GM21825 (cell line): ENCODE measurements at regions not wholly inside any gene's neighbourhood (a gene's known extent, or its start where the extent isn't known, plus 50 kb on each side); places are given as distances from the start of the nearest gene placed in this dataset.

Source experiments
- ATAC-seq: cut with Tn5 transposase; IDR thresholded peaks from one replicate; pipeline ENCODE4 v1.9.1; 2021; ENCODE audit warnings: mild to moderate bottlenecking, moderate library complexity; ENCODE audit not compliant: unreplicated experiment

GRCh38 chr6:95240514-95240913, 336.8 kb upstream of the MANEA start:
- no peak for ATAC-seq

DNA sequence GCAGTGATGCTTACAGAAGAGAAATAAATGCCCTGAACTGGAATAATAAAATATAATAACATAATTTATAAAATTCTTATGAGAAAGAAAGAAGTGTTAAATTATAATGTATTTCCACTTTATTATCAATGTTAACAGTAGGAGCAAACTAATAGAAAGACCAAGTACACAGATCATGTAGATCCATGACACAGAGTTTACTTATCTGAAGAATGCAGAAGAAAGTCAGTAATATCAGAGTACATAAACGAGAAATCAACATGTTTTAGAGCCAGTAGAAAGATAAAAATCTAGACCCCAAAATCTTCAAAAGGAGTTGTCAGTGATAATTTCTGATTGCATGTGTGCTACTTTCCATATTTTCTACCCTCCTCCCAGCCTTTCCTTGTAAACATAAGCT, 334.8 kb upstream of the MANEA start:
- ATAC-seq = no peak

- no peak for ATAC-seq
Observed at GRCh38 chr6:95243053-95243452, 334.3 kb upstream of the MANEA start.

DNA sequence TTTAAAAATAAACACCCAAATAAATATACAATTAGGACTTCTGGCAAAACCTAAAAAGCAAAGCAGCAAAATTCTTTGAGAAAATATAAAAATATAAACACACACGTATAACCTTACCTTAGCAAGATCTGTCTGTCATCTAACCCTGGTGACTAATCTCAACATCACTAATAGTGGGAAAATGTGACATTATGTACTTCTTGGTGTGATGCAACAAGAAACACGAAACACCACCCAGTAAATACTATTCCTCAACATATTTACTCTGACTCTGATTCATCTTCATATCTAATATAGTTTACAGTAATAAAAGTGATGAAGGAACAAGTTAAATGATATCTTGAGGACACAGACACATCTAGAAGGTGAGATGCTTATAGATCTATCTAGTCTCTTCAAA, 332.6 kb upstream of the MANEA start:
- ATAC-seq = no peak

DNA sequence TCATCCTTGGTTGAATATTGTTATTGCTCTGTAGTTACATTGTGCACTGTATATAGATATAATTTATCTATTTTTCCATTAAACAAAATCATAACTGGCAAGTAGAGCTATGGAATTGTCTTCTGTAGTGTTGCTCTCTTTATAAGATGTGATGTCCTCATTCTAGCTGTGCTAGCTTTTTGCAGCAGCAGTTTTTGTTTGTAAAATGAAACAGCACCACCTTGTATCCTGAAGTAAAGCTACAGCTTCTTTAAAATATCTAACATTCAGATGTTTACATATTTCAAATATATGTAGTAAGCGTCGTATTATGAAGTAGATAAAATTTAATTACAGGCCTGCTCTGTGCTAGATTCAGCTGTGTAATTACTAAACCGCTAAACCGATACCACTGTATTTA, 328.8 kb upstream of the MANEA start:
- no peak for ATAC-seq

DNA sequence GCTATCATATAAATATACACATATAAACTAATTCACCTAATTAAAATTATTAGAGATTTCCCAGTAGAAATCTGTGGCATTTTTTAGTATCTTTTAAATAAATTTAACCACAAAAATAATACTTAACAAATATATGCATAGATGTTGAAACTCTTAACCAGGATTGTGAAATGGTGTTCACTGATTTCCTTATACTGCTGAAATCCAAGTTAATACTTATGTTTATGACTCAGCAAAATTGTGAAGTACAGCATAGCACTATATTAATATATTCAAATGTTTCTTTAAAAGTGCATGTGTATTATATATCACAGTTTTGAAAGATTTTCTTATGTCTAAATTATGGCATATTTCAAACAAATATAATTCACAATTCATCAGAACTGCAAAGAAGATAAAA, 328.2 kb upstream of the MANEA start:
- no peak for ATAC-seq

GRCh38 chr6:95249661-95250060, 327.7 kb upstream of the MANEA start:
- no peak for ATAC-seq

DNA sequence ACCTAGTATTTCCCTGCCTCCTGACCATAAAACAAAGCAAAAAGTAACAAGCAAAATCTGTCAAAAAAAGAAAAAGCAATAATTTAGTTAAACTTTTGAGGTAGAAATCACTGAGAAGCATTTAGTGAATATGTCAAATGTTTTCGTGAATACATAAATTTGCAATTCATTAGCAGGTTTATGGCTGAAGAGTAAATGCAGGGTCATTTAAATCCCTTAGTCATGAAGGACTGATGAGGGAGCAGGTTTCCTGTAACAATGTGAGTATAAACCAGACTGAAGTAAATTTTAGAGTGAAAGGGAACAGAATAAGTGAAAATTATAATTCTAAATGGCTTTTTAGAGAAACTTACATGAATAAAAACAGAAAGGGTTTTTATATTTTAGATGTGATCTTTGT, 313.5 kb upstream of the MANEA start:
- ATAC-seq = no peak

- no peak for ATAC-seq
Observed at GRCh38 chr6:95266537-95267258, 310.6 kb upstream of the MANEA start.

DNA sequence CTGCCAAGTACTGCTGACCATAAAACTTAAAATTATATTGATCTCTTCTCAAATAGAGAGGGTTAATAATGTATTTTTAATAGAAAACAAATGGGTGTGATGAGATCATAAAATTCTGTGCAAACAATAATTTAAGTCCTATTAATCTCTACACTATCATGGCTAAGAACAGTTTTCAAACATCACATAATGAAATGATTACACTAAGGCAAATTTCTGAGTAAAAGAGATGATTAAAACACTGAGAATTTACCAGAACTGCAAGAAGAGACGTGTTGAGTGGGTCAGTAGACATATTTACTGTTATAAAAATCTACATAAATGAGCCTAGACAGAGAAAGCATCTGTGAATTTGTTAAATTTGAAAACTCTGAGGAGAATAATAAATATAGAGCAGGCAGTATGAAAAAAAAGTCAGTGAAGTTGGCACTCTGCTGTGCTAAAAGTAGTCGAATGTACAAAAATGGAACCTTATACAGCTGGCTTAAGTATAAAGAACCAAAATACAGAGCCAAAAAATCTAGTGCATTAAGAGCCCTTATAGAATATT, 302.6 kb upstream of the MANEA start:
- no peak for ATAC-seq

DNA sequence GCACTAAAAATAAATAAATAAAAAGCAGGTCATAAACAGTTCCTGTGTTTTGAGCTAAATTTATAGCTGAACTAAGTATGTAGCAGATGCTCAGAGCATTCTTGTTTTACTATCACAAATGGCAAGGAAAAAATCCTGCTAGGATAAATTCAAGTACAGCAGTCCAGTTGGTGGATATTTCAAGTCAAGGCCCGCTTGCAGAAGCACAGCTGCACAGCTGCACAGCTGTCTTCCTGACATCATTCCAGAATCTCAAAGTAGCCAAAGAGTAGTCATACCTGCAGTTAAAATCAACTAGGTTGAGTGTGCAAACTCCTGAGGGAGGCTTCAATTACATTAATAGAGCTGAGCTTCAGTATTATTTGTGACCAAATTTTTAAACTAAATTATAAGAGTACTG, 297.7 kb upstream of the MANEA start:
- no peak for ATAC-seq

GRCh38 chr6:95280686-95281273, 296.6 kb upstream of the MANEA start:
- ATAC-seq = no peak

GRCh38 chr6:95285881-95286280, 291.5 kb upstream of the MANEA start:
- no peak for ATAC-seq

DNA sequence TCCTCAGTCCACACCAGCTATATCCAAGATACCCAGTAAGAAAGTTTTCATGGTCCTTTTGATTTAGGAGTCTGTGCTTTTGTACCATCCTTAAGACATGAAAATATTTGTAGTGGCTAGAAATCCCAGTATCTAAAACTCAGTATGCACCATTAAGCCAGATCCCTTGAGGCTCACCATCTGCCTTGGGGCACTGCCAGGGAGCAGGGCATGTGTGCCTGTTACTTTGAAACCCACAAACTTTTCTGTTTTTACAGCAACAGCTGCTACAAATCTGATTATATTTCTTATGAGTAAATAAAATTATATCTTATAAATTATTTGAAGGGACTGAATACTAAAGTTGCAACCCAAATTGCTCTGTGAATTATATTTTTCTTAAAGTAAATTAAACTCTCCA, 290.5 kb upstream of the MANEA start:
- no peak for ATAC-seq

DNA sequence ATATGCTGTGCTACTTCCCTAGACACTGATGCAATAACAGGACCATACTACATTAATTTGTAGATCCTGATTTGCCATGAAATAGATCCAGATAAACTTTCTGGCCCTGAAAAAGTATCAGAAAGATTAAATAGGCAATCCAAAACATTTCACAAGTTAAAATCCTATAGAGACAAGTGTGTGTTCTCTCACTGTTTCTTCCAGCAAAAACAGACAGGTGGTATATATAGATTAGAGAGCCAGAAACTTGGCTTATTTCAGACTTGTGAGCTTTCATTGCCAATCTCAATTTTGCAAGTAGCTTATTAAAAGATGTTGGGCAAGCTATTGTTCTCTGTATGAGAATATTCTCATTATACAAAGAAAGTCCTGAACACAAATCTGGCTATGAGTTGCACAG, 289.1 kb upstream of the MANEA start:
- no peak for ATAC-seq

GRCh38 chr6:95292011-95292410, 285.3 kb upstream of the MANEA start:
- ATAC-seq = no peak

GRCh38 chr6:95293257-95293656, 284.1 kb upstream of the MANEA start:
- no peak for ATAC-seq

DNA sequence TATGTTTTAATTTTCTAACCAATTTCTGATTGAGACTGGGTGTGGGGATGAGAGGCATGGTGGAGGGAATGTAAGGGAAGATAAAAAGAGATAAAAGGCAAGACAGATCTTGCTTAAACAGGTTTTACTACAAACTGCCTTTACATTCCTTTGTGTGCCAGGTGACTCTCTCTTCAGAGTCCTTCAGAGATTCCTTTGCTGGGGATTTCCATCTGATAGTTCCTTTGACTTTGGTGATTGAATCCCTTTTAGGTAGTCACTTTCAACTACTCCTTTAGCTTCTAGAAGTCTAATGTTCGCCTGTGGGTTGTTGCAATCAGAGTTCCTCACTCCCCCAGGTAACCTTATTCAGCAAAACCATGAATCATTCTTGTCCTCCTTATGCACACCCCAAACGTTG, 283.3 kb upstream of the MANEA start:
- ATAC-seq = no peak

DNA sequence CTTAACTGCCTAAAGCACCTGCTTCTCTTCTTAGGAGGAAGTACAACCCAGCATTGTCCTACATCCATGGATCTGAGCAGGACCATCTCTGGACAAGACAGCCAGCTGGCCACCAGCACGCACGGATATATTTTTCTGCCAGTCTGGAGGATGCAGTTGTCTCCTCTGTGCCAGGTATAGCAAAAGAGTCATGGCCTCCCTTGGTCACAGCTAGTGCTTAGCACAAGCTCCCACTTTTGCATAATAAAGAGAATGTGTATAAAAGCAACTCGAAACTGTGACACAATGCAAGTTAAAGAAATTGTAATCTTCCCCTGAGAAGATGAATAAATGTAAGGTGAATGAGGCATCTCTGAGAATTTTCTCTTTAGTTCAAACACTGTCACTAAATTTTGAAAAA, 267.8 kb upstream of the MANEA start:
- ATAC-seq = no peak

DNA sequence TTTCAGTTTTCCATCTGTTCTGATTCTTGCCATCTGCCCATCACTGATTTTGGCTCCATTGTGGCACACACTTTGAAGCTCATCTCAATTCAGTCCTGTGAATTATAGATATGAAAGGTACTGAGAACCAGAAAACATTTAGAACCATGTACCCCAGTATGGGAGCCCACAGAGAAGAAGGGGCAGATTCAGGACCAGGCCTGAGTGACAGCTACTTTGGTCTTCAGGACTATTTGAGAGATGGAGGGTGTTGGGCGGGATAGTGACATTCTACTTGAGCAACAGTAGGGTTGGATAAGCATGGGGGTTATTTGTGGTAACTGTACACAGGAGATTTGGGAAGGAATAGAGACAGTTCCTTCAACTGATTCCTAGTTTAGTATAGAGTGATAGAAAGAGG, 259.2 kb upstream of the MANEA start:
- ATAC-seq = no peak

- ATAC-seq = no peak
Observed at GRCh38 chr6:95321126-95321525, 256.2 kb upstream of the MANEA start.

DNA sequence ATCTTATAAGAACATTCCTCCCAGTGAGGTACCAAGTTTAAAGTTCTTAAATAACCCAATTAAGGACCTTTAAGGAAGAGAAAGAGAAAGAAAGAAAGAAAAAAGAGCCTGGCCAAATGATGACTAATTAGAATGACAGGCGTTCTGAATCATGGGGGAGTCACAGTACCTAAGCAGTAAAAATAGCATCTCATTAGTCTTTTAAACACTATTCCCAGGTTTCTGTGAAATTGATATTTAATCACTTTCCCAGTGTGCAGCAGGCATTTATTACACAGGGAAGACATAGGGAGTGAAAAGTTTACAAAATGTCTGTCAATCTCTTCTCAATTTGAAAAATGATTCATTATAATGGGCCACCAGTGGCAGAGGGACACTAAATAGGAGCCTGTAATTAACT, 251.4 kb upstream of the MANEA start:
- no peak for ATAC-seq

- no peak for ATAC-seq
Observed at GRCh38 chr6:95328231-95328630, 249.1 kb upstream of the MANEA start.
